ENCODE measurements at regions not wholly inside any gene's neighbourhood (a gene's known extent, or its start where the extent isn't known, plus 50 kb on each side); places are given as distances from the start of the nearest gene placed in this dataset.

DNA sequence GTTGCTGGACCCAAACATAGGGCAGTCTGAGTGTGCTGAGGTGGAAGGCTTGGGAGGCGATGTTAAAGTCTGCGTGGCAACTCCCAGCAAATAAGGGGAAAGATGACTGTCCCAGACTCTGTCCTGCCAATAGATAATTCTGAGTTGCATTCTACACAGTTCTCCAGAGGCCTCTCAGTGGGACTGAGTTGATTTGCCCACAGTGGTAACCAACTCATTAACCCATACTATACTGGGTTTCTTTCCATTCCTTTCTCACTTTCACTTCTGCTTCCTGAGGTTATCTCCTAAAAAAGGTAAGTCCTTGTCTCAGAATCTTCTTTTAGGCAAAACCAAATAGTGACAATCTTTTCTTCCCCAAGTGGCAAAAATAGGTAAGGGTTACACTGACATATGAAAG lies 549.9 kb upstream of the DPPA4 start:
- H3K4me3 ChIP-seq (ENCODE audit: low read depth, low read length): no peak overlapping the region
- no peak for DNase-seq (ENCODE audit: low read depth)
- TF ChIP-seq, protein P1, sequence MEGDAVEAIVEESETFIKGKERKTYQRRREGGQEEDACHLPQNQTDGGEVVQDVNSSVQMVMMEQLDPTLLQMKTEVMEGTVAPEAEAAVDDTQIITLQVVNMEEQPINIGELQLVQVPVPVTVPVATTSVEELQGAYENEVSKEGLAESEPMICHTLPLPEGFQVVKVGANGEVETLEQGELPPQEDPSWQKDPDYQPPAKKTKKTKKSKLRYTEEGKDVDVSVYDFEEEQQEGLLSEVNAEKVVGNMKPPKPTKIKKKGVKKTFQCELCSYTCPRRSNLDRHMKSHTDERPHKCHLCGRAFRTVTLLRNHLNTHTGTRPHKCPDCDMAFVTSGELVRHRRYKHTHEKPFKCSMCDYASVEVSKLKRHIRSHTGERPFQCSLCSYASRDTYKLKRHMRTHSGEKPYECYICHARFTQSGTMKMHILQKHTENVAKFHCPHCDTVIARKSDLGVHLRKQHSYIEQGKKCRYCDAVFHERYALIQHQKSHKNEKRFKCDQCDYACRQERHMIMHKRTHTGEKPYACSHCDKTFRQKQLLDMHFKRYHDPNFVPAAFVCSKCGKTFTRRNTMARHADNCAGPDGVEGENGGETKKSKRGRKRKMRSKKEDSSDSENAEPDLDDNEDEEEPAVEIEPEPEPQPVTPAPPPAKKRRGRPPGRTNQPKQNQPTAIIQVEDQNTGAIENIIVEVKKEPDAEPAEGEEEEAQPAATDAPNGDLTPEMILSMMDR (IDR thresholded peaks at IDR 0.05; ENCODE audit: insufficient read depth, low read depth, low read length, missing control alignments): no peak

DNA sequence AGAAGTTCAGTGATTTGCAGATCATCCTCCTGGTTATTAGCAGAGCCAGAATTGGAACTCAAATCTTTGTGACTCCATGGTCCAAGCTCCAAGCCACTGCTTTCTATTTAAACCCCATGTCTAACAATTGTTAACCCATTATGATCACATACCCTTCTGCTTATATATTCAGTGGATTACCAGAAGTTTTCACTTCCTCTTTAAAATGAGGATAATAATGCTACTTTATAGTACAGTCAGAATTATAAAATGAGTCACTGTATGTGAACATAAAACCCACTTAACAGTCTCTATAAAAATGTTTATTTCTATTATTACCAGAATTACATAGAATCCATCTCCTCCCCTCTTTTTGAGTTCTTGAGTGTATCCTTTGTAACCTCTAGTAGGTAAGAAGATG lies 550.7 kb upstream of the DPPA4 start:
- H3K4me3 ChIP-seq (ENCODE audit: low read depth, low read length): no peak overlapping the region
- DNase-seq (ENCODE audit: low read depth): no peak
- TF ChIP-seq, protein P1 (IDR thresholded peaks at IDR 0.05; ENCODE audit: insufficient read depth, low read depth, low read length, missing control alignments): no peak

DNA sequence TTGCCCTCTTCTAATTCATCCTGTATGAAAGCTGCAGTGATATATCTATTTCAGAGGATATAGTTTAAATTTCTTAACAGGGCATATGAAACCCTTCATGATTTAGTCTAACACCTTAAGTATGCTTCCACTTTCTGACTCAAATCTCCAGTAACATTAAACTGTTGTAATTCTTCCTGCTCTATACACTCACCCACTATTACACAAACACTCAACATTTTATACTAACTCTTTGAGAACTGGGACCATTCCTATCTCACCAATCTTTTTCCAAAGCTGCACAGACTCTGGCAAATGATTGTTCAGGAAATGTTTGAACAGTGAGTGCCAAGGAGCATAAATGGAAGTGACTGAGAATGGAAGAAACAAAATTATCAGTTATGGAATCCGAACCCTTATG lies 560.4 kb upstream of the DPPA4 start:
- no peak overlapping the region for H3K4me3 ChIP-seq (ENCODE audit: low read depth, low read length)
- TF ChIP-seq, protein P1 (IDR thresholded peaks at IDR 0.05; ENCODE audit: insufficient read depth, low read depth, low read length, missing control alignments): no peak
- no peak for DNase-seq (ENCODE audit: low read depth)

DNA sequence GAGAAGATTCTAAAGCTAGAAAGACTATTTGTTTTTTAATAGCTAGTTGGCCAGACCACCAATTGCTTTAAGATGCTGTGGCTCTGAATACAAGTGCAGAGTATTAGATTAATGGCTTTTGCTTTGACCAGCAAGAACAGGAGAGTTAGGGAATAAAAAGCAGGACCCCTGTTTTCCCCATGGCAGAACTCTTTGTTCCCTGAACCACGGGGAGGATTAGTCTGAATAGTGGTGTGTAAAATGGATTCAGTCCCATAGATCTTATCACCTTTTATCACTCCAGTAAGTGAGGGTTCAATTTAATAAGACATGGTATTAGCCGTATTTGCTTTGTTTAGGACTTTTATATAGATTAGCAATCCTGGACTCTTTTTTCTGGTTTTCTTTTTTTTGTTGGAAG lies 562.6 kb upstream of the DPPA4 start:
- no peak for DNase-seq (ENCODE audit: low read depth)
- H3K4me3 ChIP-seq (ENCODE audit: low read depth, low read length): no peak overlapping the region
- TF ChIP-seq, protein P1 (IDR thresholded peaks at IDR 0.05; ENCODE audit: insufficient read depth, low read depth, low read length, missing control alignments): no peak

DNA sequence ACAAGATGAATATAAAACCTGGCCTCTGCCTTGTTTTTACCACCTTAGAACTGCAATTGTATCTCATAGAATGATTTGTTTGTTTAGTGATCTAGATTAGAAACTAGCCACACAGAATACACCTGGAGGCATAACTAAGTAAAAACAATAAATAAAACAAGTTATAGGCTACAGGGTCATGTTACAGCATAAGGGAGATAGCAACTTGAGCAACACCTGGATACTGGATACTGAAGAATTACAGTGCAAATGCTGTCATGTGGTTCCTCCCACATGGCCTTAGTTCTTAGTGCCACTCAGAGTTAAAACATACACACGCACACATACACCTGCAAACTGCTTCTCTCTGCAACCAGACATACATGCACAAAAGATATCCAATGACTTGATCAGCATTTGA lies 563.4 kb upstream of the DPPA4 start:
- no peak for DNase-seq (ENCODE audit: low read depth)
- no peak overlapping the region for H3K4me3 ChIP-seq (ENCODE audit: low read depth, low read length)
- TF ChIP-seq, protein P1 (IDR thresholded peaks at IDR 0.05; ENCODE audit: insufficient read depth, low read depth, low read length, missing control alignments): no peak

DNA sequence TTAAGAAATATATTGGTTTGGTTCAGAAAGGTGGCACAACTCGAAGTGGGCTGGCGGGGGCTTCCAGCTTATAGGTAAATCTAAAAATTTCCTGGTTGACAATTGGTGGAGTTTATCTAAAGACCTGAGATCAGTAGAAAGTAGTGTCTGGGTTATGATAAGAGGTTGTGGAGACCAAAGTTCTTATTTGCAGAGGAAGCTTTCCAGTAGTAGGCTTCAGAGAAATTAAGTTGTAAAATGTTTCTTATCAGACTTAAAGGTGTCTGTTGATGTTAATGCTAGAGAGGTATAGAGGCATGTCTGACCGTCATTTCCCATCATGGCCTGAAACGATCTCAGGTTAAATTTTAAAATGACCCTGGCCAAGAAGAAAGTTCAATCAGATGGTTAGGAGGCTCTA lies 565.2 kb upstream of the DPPA4 start:
- H3K4me3 ChIP-seq (ENCODE audit: low read depth, low read length): no peak overlapping the region
- TF ChIP-seq, protein P1 (IDR thresholded peaks at IDR 0.05; ENCODE audit: insufficient read depth, low read depth, low read length, missing control alignments): no peak
- no peak for DNase-seq (ENCODE audit: low read depth)

DNA sequence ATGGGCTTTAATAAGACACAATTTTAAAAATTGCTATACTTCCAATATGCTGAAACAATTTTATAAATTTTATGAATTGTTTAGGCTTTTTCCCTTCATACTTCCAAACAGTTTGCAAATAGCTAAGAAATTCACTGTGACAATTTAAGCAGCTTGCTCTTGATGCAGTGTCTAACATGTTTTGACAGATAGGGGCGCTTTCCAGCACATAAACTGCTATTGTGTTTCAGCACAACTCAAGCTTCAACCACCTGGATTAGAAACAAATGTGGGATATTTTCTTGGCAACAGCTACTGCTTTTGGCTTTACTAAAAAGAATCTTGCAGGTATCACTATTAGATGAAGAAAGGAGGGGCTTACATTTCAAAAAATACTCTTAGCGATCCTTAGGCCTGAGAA lies 565.8 kb upstream of the DPPA4 start:
- H3K4me3 ChIP-seq (ENCODE audit: low read depth, low read length): no peak overlapping the region
- TF ChIP-seq, protein P1 (IDR thresholded peaks at IDR 0.05; ENCODE audit: insufficient read depth, low read depth, low read length, missing control alignments): no peak
- no peak for DNase-seq (ENCODE audit: low read depth)
